Peyer's patch (tissue), 4 donors: ENCODE measurements at regions not wholly inside any gene's neighbourhood (a gene's known extent, or its start where the extent isn't known, plus 50 kb on each side); places are given as distances from the start of the nearest gene placed in this dataset.
"Not testable (repeated sequence)": the region's sequence is repeated elsewhere in the genome, so short reads cannot be mapped to it uniquely, and the experiment has no call there.

Source experiments
- DNase-seq, 3 donors: peaks; one replicate each; pipeline ENCODE4 v3.0.0-alpha.2; 2017 to 2019
- H3K27ac ChIP-seq, 4 donors: fragments of 200-600 bp; sonication (generic); one replicate each; pipeline ENCODE4 v1.5.1; 2016 to 2019
- H3K27me3 ChIP-seq, 2 donors: fragments of 200-600 bp; sonication (generic); one replicate each; pipeline ENCODE4 v1.5.1; 2019
- H3K36me3 ChIP-seq, 3 donors: fragments of 200-600 bp; sonication (generic); one replicate each; pipeline ENCODE4 v1.5.1; 2016 to 2019
- H3K4me1 ChIP-seq, 4 donors: fragments of 200-600 bp; sonication (generic); one replicate each; pipeline ENCODE4 v1.5.1; 2016 to 2019
- H3K4me3 ChIP-seq, 4 donors: fragments of 200-600 bp; sonication (generic); 1 replicate in 3 of 4; 2 replicates in 1 of 4; pipeline ENCODE4 v1.5.1; 2016 to 2019; ENCODE audit warnings: mild to moderate bottlenecking in 1 of 4
- H3K9me3 ChIP-seq, 4 donors: fragments of 200-600 bp; sonication (generic); one replicate each; pipeline ENCODE4 v1.5.1; 2016 to 2019; ENCODE audit warnings: mild to moderate bottlenecking in 1 of 4
- CTCF ChIP-seq, 6 experiments: fragments of 450-650 bp in 4 of 6; fragments of 200-600 bp in 2 of 6; sonication (generic) in 1 of 6; IDR thresholded peaks; one replicate each; pipeline ENCODE4 v1.5.1; 2017 to 2019; ENCODE audit warnings: antibody characterized with exemption in 6 of 6, mild to moderate bottlenecking in 3 of 6, moderate library complexity in 1 of 6
- POLR2A ChIP-seq, 2 donors: fragments of 450-650 bp; IDR thresholded peaks; one replicate each; pipeline ENCODE4 v1.5.1; 2017; ENCODE audit warnings: antibody characterized with exemption in 2 of 2, mild to moderate bottlenecking in 2 of 2, moderate library complexity in 2 of 2

GRCh38 chr15:20409247-20409646, 132.4 kb downstream of the GOLGA6L6 start:
- Histone ChIP-seq H3K4me3 (no peak overlapping the region), H3K27me3 (no peaks in the 10 kb centered on the region), H3K9me3 (peaks cover 0 to 10% (median 0%) of the 10 kb centered on the region in 4 donors), H3K4me1 (no peaks in the 10 kb centered on the region), H3K36me3 (no peaks in the 10 kb centered on the region), H3K27ac (no peak overlapping the region)
- no peak for DNase-seq
- TF ChIP-seq POLR2A (IDR thresholded peaks at IDR 0.05) (no peak), CTCF (IDR thresholded peaks at IDR 0.05) (no peak)

GRCh38 chr15:20407553-20407952, 134.0 kb downstream of the GOLGA6L6 start:
- Histone ChIP-seq H3K4me3 (no peak overlapping the region), H3K4me1 (no peaks in the 10 kb centered on the region), H3K36me3 (no peaks in the 10 kb centered on the region), H3K9me3 (peaks cover 0 to 10% (median 0%) of the 10 kb centered on the region in 4 donors), H3K27me3 (no peaks in the 10 kb centered on the region), H3K27ac (no peak overlapping the region)
- DNase-seq = no peak
- TF ChIP-seq CTCF (IDR thresholded peaks at IDR 0.05) = no peak
- no peak for TF ChIP-seq POLR2A (IDR thresholded peaks at IDR 0.05)

- not testable (repeated sequence) for H3K36me3 ChIP-seq, H3K4me1 ChIP-seq, H3K4me3 ChIP-seq, H3K27me3 ChIP-seq, DNase-seq, H3K27ac ChIP-seq
- peaks cover 0 to 10% (median 0%) of the 10 kb centered on the region in 4 donors for H3K9me3 ChIP-seq
These were observed 137.0 kb downstream of the GOLGA6L6 start for GRCh38 chr15:20404571-20404970.

- not testable (repeated sequence) for H3K27me3 ChIP-seq, H3K9me3 ChIP-seq, H3K36me3 ChIP-seq, DNase-seq, H3K27ac ChIP-seq, H3K4me1 ChIP-seq, H3K4me3 ChIP-seq
These were observed 139.0 kb downstream of the GOLGA6L6 start for GRCh38 chr15:20402586-20402985.

GRCh38 chr15:20401058-20401457, 140.5 kb downstream of the GOLGA6L6 start:
- not testable (repeated sequence) for H3K27me3 ChIP-seq, H3K27ac ChIP-seq, H3K36me3 ChIP-seq, H3K4me3 ChIP-seq, H3K9me3 ChIP-seq, DNase-seq, H3K4me1 ChIP-seq

GRCh38 chr15:20398680-20399079, 142.9 kb downstream of the GOLGA6L6 start:
- H3K36me3 ChIP-seq, H3K9me3 ChIP-seq, H3K4me1 ChIP-seq, H3K27me3 ChIP-seq, H3K4me3 ChIP-seq, DNase-seq, H3K27ac ChIP-seq: not testable (repeated sequence)

GRCh38 chr15:20388161-20388560, 153.4 kb downstream of the GOLGA6L6 start:
- DNase-seq, H3K27me3 ChIP-seq, H3K9me3 ChIP-seq: not testable (repeated sequence)

GRCh38 chr15:20386198-20386597, 155.4 kb downstream of the GOLGA6L6 start:
- H3K4me3 ChIP-seq = no peak overlapping the region
- no peaks in the 10 kb centered on the region for H3K27me3 ChIP-seq
- H3K36me3 ChIP-seq = no peaks in the 10 kb centered on the region
- DNase-seq = no peak
- no peak overlapping the region for H3K27ac ChIP-seq
- TF ChIP-seq CTCF (IDR thresholded peaks at IDR 0.05) (no peak), POLR2A (IDR thresholded peaks at IDR 0.05) (no peak)
- H3K9me3 ChIP-seq = peaks cover 0 to 9% (median 0%) of the 10 kb centered on the region in 4 donors
- no peaks in the 10 kb centered on the region for H3K4me1 ChIP-seq

More at GRCh38 chr15:20388161-20388560, 153.4 kb downstream of the GOLGA6L6 start:
- H3K4me1 ChIP-seq, H3K27ac ChIP-seq, H3K4me3 ChIP-seq, H3K36me3 ChIP-seq: not testable (repeated sequence)

GRCh38 chr15:20380199-20380598, 161.4 kb downstream of the GOLGA6L6 start:
- not testable (repeated sequence) for H3K4me3 ChIP-seq

More at GRCh38 chr15:20380199-20380598, 161.4 kb downstream of the GOLGA6L6 start:
- not testable (repeated sequence) for DNase-seq, H3K4me1 ChIP-seq, H3K27me3 ChIP-seq, H3K36me3 ChIP-seq, H3K27ac ChIP-seq, H3K9me3 ChIP-seq
